ENCODE measurements at regions not wholly inside any gene's neighbourhood (a gene's known extent, or its start where the extent isn't known, plus 50 kb on each side); places are given as distances from the start of the nearest gene placed in this dataset.

DNA sequence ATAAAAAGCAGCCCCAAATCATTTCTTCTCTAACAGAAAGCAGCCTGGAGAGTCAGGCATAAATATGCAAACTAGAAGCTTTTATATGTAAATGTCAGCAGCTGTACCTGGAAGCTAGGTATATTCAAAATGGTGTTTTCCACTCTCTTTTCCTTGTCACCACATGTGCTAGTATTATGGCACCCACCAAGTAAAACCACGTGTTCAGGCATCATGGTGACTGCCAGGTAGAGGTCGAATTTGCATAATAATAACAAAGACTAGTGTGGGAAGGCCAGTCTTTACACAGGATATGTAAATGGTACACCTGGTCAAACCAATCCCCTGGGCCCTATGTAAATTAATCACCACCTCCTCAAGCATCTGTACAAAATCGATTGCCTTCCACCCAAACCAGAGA, 124.0 kb downstream of the MMUT start:
- TF ChIP-seq EZH2 (IDR thresholded peaks at IDR 0.05; ENCODE audit: insufficient read depth, poor library complexity, severe bottlenecking) (no peak), EZH2phosphoT487 (IDR thresholded peaks at IDR 0.05; ENCODE audit: insufficient read depth, low read depth) (no peak)

All from GM23248 (cell line).